ENCODE measurements at regions not wholly inside any gene's neighbourhood (a gene's known extent, or its start where the extent isn't known, plus 50 kb on each side); places are given as distances from the start of the nearest gene placed in this dataset.

DNA sequence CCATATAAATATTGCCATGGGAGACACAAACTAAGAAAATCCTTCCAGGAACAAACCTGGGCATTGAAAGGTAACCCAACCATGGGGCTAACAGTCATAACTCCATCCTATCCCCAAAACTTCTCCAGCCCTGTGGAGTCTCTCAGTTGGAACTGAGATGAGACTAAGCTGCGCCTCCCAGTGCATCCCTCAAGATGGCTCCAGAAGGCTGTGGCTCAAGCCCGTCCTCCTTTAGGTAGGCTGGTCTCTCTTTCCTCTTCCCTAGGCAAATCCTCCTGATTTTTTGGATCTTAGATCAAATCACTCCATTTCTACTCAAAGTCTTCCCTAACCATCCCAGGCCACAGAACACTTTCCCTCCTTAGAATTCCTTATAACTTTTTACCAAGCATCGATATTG lies 364.3 kb upstream of the CCDC196 start:
- no peak for DNase-seq

DNA sequence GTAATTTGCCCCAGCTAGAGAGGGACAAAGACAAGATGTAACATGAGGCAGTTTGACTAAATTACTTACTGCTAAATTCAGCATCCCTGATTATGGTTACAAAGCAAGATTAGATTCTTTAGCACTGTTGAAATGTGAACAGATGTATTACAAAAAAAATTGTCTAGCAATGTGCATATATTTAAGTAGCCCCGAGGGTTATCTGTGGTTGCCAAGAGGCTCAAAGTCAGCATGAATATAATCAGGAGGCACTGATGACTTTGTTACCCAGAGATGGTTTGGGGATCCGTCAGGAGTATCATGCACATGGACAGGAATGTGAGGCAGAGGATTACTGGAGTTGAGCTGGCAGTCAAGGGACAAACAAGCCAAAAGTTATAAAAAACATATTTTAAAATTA lies 356.9 kb upstream of the CCDC196 start:
- DNase-seq, result no peak

DNA sequence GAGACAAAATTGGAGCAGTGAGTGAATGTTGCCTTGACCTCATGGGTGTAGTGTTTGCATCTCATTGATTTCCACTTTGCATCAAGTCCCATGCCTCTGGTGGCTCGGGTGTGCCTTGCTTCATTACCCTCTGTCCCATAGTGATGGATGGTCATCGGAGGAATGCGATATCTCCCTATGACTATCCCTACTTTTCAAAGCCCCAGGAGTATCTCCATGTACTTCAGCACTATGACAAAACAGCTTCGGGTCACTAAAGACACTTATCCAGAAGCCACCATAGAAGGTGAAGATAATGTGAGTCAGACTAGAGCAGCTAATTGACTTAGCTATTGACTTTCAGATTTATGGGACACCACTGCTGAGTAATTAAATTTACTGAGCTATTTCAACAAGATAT lies 355.1 kb upstream of the CCDC196 start:
- no peak for DNase-seq

DNA sequence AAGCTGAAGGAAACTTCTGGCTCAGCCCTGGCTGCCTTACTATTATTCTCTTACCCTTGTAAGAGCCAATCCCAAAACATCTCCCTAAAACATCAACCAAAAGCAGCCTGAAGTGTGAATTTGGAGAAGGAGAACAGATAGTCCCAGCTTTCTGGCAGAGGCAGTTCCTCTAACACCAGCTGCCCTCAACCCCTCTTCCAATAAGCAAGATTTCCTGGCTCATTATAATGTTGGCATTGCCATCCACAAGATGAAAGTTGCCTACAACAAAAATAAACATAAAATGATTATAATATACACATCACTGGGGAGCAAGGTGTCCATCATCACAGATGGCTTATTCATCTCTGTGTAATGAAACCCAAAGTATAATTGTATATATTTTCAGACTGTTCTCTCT lies 352.5 kb upstream of the CCDC196 start:
- no peak for DNase-seq

DNA sequence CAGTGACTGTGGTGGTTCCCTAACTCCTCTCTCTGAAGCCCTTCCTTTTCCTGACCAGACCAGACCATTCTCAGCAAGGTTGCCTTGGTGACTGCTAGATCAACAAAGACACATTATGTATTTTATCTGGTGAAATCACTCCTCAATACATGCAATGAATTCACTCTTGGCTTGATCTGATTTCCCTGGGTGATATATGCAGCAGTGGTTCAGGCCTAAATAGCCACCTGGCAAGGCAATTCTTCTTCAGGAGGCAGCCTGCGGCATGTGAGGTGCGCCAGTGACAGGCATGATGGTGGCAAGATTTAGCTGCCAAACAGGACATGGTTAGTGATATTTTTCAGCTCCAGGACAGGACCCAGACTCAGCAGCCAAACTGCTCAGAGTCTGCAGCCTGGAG lies 350.3 kb upstream of the CCDC196 start:
- no peak for DNase-seq

DNA sequence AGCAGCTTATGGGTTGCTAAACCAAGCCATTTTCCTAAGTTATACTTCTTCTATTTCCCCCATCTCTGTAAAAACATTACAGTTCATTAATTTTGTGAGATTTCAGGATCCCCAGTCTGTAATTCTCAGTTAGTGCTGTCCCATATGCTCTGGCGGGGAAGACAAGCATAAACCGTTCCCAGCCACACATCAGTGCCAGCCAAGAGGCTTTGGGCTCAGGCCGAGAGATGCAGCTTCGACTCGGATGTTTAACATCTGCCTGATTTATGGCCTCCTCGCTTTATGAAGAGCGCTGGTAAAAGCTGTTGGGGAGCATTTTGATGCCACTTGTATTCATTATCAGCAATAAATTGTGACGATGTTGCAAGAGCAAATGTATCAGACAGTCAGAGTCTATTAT lies 349.1 kb upstream of the CCDC196 start:
- no peak for DNase-seq

DNA sequence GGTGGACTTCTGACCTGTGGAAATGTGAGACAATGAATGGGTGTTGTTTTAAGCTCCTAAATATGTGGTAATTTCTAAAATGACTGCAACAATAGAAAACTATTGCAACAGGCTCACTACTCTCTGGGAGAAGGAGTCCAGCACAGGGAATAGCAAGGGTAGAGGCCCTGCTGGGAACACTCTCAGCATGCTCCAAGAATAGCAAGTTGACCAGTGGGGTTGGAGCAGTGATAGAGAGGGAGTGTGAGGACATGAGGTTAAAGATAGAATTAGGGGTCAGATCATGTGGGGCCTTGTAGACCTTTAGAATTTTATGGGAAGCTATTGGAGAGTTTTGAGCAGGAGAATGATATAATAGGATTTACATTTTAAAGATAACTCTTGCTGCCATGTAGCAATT lies 346.7 kb upstream of the CCDC196 start:
- no peak for DNase-seq

DNA sequence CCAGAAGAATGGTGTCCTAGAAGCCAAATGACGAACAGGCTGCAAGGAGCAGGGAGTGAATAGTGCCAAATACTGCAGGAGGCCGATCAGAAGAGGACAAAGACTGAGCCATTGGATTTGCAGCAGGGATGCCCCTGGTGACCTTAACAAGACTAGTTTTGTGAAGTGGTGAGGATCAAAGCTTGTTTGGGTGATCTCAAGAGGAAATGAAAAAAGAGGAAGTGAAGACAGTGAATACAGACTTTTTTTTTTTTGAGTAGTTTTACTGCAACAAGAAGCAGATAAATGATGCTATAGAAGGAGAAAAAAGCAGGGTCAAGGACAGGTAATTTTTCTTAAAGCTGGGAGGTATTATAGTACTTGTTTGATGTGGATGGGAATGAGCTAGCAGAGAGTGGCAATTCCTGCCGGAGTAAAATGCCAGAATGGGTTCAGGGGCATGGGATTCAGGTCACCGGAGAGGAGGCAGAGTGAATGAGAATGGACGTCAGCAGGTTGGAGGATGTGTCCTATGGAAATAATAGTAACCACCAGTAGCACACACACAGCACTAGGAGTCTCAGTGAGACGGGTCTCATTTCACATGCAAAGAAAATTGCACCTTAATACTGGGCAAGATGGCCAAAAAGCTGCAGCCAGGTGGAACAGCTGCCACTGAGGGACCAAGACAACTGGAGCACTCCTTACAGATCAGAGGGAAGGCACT lies 345.8 kb upstream of the CCDC196 start:
- no peak for DNase-seq

DNA sequence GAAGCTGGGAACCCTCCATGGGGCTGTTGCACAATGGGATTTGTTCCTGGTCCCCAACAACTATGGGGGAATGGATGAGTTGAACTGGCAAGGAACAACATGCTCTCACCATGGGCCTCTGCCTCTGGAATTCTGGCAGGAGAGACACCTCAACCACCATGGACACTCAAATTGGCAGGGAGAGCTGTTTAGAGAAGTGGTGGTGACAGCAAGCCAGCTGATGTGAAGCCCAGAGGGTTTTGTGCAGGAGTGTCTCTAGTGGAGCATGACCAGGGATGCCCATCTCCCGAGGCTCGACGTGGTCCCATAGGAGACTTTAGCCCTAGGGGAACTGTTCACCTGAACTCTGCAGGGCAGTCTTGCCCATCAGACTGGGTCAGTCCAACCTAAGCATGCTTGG lies 345.2 kb upstream of the CCDC196 start:
- DNase-seq, result no peak

DNA sequence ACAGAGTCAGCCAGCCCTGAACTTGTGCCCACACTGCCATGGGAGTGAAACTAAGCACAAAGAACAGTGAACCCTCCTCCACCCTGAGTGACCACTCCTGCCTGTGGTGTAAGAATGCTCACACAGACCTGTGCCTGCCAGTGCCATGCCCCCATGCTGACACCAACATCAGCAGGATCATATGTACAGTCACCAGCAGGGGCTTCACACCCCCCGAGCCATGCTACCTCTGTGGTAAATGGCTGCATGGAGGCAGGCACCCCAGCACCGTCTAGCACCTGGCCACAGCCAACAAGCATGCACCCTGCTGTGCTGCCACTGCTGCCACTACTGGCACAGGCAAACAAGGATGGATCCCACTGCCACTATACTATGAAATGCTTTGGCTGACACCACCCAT lies 344.4 kb upstream of the CCDC196 start:
- no peak for DNase-seq

DNA sequence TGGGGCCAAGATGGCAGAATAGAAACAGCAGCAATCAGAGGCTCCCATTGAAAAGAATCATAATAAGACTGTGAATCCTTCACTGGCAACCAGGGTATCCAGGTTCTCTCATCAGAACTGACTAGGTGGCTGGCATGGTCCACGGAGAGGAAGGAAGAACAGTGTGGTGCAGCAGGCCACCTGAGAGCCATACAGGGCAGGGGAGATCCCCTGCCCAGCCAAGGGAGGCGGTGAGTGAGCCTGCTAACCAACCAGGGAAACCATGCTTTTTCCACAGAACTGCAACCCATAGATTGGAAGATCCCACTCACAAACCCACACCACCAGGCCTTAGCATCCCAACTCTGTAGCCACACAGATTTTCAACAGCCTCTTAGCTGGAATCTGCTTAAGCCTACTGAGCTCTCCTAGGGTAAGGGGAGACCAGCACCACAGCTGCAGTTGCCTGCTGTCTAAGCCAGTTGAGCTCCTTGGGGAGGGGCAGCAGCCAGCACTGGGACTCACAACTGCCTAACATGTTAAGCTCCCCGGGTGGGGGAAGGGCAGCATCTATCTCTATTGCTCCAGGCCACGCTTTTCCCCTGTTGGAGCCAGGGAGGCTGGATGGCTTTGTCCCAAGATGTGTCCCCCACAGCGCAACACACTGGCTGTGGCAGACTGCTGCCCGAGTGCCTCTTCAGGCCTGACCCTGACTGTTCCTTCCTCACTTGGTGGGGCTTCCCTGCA lies 342.6 kb upstream of the CCDC196 start:
- no peak for DNase-seq

DNA sequence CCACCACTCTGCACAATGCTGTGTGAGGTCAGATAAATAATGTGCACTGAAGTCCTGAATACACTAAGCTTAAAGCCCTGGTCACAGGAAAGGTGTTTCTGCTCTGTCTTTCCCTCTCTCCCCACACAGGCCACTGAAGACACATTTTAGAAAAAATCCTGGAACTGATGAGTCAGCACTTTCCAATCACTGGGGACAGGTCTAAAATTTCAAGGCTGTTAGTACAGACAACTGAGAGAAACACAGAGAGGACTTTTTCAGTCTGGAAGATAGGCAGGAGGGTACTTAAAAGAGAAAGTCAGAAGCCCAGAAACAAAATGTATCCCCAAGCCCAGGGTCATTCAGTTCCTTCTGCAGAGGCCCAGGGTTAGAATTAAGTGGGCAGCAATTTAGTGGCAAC lies 333.9 kb upstream of the CCDC196 start:
- DNase-seq, result no peak

DNA sequence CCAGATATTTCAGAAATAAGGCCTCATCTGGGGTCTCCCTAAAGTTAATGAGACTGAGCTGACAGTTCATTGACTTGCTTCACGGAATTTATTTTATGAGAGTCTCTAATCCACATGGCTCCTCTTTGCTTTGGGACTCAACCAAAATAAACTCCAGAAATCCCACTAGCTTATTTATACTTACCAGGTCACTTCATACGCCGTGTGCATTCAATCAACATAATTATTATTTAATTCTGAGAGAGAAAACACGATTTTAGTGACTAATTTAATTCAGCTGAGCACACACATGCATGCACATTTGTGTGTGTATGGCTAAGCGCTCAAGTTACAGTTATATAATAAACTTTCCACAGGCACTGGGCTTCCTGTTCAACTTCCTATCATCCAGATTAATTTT lies 333.4 kb upstream of the CCDC196 start:
- no peak for DNase-seq

DNA sequence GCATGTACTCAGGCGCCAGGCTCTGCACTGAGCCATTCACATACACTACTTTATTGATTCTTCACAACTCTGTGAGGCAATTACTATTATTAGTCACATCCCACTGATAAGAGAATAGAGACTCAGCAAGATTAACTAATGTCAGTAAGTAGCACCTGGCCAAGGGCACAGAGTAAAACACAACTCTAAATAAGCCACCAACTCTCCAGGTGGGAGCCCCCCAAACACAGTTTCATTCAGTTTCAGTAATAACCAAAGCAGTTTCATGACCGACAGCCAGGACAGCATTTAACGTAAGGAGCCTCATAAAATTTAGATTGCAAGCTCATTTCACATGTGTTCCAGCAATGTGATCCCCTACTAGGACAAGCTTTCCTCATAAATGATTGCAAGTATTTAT lies 323.1 kb upstream of the CCDC196 start:
- DNase-seq, result no peak

DNA sequence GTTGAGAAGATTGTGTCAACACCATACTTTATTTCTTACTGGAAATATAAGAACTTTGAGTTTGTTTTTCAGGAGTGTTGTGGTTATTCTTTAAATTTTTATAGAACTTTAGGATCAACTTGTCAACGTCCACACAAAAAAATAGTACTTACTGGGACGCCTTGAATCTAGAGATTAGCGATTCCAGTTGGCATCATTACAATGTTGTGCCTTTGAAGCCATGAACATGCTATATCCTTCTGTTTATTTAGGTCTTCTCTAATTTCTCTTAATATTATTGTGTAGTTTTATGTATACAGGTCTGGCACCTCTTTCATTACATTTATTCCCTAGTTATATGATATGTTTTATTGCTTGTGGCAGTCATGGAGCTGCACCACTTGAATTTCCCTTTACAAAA lies 320.8 kb upstream of the CCDC196 start:
- DNase-seq, result no peak

DNA sequence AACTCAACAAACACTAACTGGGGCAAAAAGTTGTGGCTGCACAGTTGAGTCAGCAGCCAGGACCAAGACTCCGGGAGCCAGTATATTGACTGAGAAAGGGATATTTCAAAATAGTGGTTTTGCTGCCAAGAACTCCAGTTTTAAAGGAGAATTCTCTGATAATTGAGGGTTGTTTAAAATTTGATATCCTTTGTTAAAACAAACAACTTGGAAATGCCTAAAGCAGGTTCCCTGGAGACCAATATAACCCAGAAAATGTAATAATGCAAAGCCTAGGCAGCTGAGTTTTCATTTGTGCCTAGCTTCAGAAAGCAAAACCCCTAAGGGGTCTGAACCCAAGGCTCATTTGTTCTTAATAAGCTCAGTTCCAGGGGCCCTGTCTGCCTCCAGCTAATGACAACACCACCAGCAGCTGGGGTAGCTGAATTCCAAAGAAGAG lies 311.7 kb upstream of the CCDC196 start:
- DNase-seq, result no peak

DNA sequence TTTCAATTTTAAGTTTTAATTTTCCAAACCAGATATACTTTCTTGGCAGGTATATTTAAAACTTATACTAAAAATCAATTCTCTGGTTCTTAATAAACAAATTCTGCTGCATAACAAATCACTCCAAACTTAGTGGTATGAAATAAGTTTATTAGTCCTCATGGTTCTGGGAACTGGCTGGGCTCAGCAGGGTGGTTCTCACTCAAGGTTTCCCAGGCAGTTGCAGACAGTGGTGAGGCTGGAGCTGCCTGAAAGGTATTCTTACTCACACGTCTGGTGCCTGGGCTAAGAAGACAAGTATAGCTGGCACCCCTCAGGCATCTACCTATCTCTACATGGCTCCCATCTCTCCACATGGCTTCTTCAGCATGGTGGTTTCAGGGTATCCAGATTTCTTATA lies 308.2 kb upstream of the CCDC196 start:
- DNase-seq, result no peak

DNA sequence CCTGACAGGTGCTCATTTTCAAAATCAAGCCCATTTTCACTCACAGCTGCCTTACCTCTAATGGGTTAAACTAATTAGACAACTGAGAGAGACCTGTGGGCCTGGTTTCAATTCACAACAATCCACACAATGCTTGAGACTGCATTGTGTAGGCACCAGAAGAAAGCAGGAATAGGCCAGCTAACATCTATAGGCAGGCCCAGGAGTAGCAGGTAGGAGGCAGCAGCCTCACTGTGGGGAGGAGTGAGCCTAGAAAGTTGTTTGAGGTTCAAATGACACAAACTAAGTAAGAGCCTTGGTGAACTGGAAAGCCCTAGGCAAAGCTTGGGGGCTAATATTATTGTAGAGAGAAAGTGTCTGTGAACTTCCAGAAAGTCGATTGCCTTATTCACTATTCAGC lies 289.5 kb upstream of the CCDC196 start:
- no peak for DNase-seq

DNA sequence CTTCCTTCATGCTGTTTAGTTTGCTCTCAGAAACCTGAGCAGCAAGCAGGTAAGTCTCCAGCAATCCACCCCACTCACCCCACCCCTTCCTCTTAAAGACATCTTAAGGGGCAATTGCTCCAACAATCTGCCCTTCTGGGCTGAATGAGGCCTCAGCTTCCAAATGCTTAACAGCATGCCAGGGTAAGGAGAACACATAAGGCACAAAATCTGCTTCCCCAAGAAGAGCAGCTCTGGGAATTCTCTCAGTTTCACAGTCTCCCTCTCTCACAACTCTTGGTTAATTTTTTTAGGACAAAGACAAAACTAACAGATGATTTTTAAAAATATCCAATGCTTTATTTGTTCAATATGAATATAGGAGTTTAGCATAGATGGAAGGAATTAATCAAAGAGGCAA lies 288.9 kb upstream of the CCDC196 start:
- DNase-seq, result no peak

DNA sequence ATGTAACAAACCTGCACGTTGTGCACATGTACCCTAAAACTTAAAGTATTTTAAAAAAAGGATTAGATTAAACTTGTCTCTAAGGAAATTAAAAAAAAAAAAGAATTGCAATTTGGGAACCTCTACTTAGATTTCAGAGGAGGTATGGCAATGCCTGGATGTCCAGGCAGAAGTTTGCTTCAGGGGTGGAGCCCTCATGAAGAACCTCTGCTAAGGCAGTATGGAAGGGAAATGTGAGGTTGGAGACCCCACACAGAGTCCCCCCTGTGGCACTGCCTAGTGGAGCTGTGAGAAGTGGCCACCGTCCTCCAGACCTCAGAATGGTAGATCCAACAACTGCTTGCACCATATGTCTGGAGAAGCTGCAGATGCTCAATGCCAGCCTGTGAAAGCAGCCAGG lies 279.6 kb upstream of the CCDC196 start:
- no peak for DNase-seq

DNA sequence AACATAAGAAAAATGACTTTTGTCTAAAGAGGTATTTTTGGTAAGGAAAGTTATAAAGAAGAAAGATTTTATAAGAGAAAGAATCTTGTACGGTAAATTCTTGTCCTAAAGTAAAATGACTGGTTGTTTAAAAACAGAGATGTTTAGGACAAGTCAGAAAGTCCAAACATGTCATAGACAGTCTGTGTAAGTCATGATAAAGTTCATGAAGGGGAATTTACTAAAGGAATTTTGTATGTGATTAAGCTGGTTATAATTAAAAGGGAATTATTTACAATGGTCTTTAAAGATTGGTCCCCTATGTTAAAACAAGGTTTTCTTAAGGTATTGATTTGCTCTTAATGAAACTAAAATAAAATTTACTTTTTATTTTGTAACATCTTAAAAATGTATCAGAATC lies 269.4 kb upstream of the CCDC196 start:
- DNase-seq, result no peak

DNA sequence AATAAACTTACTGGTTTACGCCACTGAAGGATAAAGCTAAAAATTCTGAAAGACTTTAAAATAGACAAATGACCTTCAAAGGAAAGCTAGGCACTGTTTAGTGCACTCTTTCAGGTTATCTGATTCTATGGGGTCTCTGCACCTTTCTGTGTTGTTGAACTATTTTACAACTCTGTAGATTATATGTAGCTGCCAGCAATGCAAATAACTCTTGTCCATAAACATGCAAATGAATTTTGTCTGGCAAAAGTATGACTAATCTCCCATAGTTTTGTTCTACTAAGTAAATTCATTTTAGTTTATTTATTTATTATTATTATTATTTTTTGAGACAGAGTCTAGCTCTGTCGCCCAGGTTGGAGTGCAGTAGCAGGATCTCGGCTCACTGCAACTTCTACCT lies 266.3 kb upstream of the CCDC196 start:
- DNase-seq, result no peak

DNA sequence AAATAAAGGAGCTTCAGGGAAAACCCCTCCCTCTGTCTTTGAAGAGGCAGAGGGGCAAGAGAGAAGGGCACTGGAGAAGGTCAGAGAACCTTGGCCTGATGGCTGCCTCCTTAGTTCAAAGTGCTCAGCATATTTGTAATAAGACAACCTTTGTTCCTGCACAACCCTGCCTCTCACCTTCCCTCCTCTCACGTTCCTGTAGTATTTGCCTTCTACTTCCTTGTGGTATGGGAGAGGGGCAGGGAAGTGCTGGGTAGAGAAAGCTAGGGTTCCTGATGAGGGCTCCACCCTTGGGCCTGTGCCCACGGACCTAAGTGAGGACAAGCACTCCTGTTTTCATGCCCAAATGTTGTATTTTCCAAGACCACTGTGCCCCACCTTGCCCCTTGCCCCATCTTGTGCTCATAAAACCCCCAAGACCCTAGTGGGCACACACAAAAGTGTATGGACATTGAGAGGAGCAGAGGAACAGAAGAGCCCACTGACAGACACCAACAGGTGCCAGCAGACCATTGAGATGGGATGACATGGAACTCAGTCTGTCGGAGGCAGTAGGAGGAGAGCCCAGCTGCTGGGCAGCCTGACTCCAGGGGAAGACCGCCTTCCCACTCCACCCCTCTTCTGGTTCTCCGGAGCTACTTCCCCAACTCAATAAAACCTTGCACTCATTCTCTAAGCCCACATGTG lies 261.5 kb upstream of the CCDC196 start:
- no peak for DNase-seq

DNA sequence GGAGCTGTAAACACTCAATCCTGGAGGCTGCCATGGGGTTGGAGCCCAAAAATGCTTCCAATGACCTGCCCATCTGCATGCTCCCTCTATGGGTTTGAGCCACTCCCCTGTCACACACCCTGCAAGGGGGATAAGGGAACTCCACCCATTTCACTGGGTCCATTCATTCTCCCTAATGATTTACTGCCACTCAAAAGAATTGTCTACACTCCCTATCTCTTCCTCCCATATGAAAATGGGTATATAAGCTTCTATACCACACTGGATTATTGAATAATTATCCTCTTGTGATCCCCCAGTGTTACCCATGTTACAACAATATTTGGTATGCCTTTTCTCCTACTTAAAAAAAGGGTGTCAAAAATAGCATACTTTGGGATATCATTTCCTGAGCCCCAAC lies 260.8 kb upstream of the CCDC196 start:
- DNase-seq, result no peak

All from HCEC 1CT (cell line).